Posterior vena cava (tissue), 2 donors: ENCODE measurements at regions not wholly inside any gene's neighbourhood (a gene's known extent, or its start where the extent isn't known, plus 50 kb on each side); places are given as distances from the start of the nearest gene placed in this dataset.

Source experiments
- DNase-seq: peaks from one replicate; pipeline ENCODE4 v3.0.0-alpha.2; 2020; ENCODE audit warnings: low spot score
- intact Hi-C, 2 donors: fragments of 100-400 bp; cut with DNase I; formaldehyde crosslinking; loops; one replicate each; pipeline versions ENCODE4 v1.14.1 to v1.14.2; 2022 to 2023
- donor health status: DM: yes; HTN: yes; CAD: no.
- donor health status: DM: yes; HTN: yes; CAD: no.

- no peak for DNase-seq
- intact Hi-C loops: no loop called here
These were observed 99.6 kb upstream of the SCG2 start for GRCh38 chr2:223701761-223702160.

GRCh38 chr2:223700221-223700620 lies 98.1 kb upstream of the SCG2 start:
- intact Hi-C loops: no loop called here
- no peak for DNase-seq

GRCh38 chr2:223697892-223698645 lies 95.9 kb upstream of the SCG2 start:
- no peak for DNase-seq
- intact Hi-C loops: loop anchor here in 1 of 2 donors (10.0 kb wide), 1 partner anchor 97 kb away; no protein-coding TSS in a partner anchor

GRCh38 chr2:223697316-223697891 lies 95.2 kb upstream of the SCG2 start:
- DNase-seq: no peak
- intact Hi-C loops: loop anchor here in 1 of 2 donors (10.0 kb wide), 1 partner anchor 97 kb away; no protein-coding TSS in a partner anchor

- DNase-seq: no peak
- intact Hi-C loops: loop anchor here in 1 of 2 donors (10.0 kb wide), 1 partner anchor 98 kb away; no protein-coding TSS in a partner anchor
These were observed 94.6 kb upstream of the SCG2 start for GRCh38 chr2:223696719-223697118.

GRCh38 chr2:223692191-223692947 lies 90.2 kb upstream of the SCG2 start:
- no peak for DNase-seq
- intact Hi-C loops: loop anchor here in 1 of 2 donors (10.0 kb wide), 1 partner anchor 102 kb away; no protein-coding TSS in a partner anchor

GRCh38 chr2:223688094-223688835 lies 86.1 kb upstream of the SCG2 start:
- DNase-seq: no peak
- intact Hi-C loops: no loop called here

- intact Hi-C loops: no loop called here
These were observed 79.0 kb upstream of the SCG2 start for GRCh38 chr2:223681125-223681524.

GRCh38 chr2:223674998-223675609 lies 72.9 kb upstream of the SCG2 start:
- no peak for DNase-seq

More at GRCh38 chr2:223681125-223681524, 79.0 kb upstream of the SCG2 start:
- DNase-seq: no peak

GRCh38 chr2:223669453-223670225 lies 67.5 kb upstream of the SCG2 start:
- DNase-seq: no peak
- intact Hi-C loops: loop anchor here in 1 of 2 donors (10.0 kb wide), 1 partner anchor 195 kb away; no protein-coding TSS in a partner anchor

More at GRCh38 chr2:223674998-223675609, 72.9 kb upstream of the SCG2 start:
- intact Hi-C loops: loop anchor here (5.0 to 10.0 kb wide), 2 partner anchors 187 to 200 kb away; no protein-coding TSS in a partner anchor

GRCh38 chr2:223668302-223668998 lies 66.3 kb upstream of the SCG2 start:
- DNase-seq: no peak
- intact Hi-C loops: no loop called here

- no peak for DNase-seq
- intact Hi-C loops: no loop called here
These were observed 52.3 kb upstream of the SCG2 start for GRCh38 chr2:223654384-223654915.

- intact Hi-C loops: no loop called here
- no peak for DNase-seq
These were observed 50.7 kb upstream of the SCG2 start for GRCh38 chr2:223652902-223653301.

- intact Hi-C loops: no loop called here
- DNase-seq: no peak
These were observed 50.0 kb upstream of the SCG2 start for GRCh38 chr2:223652122-223652521.
